Endothelial cell (in vitro differentiated cells): ENCODE measurements at regions not wholly inside any gene's neighbourhood (a gene's known extent, or its start where the extent isn't known, plus 50 kb on each side); places are given as distances from the start of the nearest gene placed in this dataset.

ENCODE experiments used
- DNase-seq: peaks from one replicate; pipeline ENCODE4 v3.0.0; 2021; ENCODE audit warnings: low spot score
- H3K27ac Mint-ChIP-seq: one replicate; pipeline ENCODE4 v1.8.0; 2021; ENCODE audit warnings: mixed read lengths, inconsistent platforms; ENCODE audit not compliant: unreplicated experiment
- H3K27me3 Mint-ChIP-seq: one replicate; pipeline ENCODE4 v1.8.0; 2021; ENCODE audit warnings: mild to moderate bottlenecking, moderate library complexity, mixed read lengths, inconsistent platforms; ENCODE audit not compliant: unreplicated experiment
- H3K36me3 Mint-ChIP-seq: one replicate; pipeline ENCODE4 v1.8.0; 2021; ENCODE audit warnings: mild to moderate bottlenecking, low read depth, mixed read lengths, inconsistent platforms; ENCODE audit not compliant: unreplicated experiment
- H3K4me1 Mint-ChIP-seq: one replicate; pipeline ENCODE4 v1.8.0; 2021; ENCODE audit warnings: mild to moderate bottlenecking, mixed read lengths, inconsistent platforms; ENCODE audit not compliant: unreplicated experiment
- H3K4me3 Mint-ChIP-seq: one replicate; pipeline ENCODE4 v1.8.0; 2021; ENCODE audit warnings: mild to moderate bottlenecking, mixed read lengths, inconsistent platforms; ENCODE audit not compliant: unreplicated experiment
- H3K9me3 Mint-ChIP-seq: one replicate; pipeline ENCODE4 v1.8.0; 2021; ENCODE audit warnings: mixed read lengths, inconsistent platforms; ENCODE audit not compliant: unreplicated experiment
- TF ChIP-seq, protein P1 (sequence below): fragments of 200-600 bp; sonication (generic); IDR thresholded peaks from one replicate; pipeline ENCODE4 v1.5.0; 2021; ENCODE audit warnings: antibody characterized with exemption; ENCODE audit not compliant: unreplicated experiment

DNA sequence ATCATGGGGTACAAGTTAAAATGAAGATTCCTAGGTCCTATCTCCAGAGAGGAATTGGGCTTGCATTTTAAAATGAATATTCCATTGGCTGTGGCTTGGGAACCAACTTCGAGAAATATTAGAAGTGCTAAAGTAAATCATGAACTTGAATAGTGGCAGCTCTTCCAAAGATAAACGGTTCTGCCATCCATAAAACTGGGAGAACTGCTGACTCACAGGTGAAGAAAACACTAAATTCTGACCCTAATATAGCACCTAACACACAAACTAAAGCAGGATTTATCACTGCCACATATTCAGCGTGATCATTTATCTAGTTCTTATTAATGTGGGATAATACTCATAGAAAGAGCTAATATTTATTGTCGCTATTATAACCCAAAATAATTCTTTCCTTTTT is 508.1 kb upstream of the ID4 start:
- no peaks in the 10 kb centered on the region for H3K9me3 Mint-ChIP-seq
- H3K4me1 Mint-ChIP-seq: no peaks in the 10 kb centered on the region
- TF ChIP-seq, protein P1, sequence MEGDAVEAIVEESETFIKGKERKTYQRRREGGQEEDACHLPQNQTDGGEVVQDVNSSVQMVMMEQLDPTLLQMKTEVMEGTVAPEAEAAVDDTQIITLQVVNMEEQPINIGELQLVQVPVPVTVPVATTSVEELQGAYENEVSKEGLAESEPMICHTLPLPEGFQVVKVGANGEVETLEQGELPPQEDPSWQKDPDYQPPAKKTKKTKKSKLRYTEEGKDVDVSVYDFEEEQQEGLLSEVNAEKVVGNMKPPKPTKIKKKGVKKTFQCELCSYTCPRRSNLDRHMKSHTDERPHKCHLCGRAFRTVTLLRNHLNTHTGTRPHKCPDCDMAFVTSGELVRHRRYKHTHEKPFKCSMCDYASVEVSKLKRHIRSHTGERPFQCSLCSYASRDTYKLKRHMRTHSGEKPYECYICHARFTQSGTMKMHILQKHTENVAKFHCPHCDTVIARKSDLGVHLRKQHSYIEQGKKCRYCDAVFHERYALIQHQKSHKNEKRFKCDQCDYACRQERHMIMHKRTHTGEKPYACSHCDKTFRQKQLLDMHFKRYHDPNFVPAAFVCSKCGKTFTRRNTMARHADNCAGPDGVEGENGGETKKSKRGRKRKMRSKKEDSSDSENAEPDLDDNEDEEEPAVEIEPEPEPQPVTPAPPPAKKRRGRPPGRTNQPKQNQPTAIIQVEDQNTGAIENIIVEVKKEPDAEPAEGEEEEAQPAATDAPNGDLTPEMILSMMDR: no peak
- no peak overlapping the region for H3K4me3 Mint-ChIP-seq
- H3K27me3 Mint-ChIP-seq: no peaks in the 10 kb centered on the region
- DNase-seq: no peak
- no peaks in the 10 kb centered on the region for H3K36me3 Mint-ChIP-seq
- H3K27ac Mint-ChIP-seq: no peak overlapping the region

DNA sequence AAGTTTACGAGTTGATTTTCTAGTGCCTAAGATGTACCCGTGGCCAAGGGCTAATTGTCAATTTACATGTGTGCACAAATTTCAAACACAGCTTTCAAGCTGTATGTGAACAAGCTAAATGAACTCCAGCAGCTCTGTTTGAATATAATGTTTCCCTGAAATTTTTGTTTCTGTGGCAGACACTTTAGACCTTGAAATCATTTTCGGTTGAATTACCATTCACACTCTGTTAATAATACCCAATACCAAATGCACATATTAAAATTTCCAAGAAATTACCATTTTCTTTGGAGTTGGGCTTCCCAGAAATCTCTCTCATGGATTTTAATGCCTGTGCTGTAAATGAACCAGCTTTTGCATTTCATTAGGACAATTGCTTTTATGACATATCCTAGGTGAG is 506.1 kb upstream of the ID4 start:
- no peak for DNase-seq
- TF ChIP-seq, protein P1: no peak
- Mint-ChIP-seq H3K4me3 (no peak overlapping the region), H3K27ac (no peak overlapping the region), H3K4me1 (no peaks in the 10 kb centered on the region), H3K27me3 (no peaks in the 10 kb centered on the region), H3K9me3 (no peaks in the 10 kb centered on the region), H3K36me3 (no peaks in the 10 kb centered on the region)

DNA sequence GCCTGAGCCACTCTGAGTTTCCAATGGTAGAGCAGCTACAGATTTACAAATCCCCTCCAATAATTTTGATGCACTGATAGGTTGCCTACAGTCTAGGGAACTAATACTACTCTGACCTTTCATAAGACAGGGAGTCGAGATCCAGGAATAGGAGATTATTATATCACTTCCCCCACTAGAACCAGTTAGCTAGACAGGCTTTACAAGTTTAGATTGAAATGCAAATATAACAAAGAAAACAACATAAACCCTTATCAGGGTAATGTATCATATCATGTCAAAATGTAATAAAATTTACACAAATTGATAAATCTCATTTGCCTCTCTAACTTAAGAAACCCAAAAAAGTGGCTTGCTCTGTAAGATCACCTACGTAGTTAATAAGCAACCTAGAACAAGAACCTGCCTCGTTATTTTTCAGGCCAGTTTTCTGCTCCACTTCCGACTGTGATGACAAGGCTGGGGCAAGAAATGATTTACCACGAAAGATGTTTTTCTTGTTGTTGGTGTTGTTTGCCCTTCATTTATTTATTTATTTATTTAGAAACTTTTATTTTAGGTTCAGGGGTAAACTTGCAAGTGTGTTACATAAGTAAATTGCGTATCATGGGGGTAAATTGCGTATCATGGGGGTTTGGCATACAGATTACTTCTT is 504.2 kb upstream of the ID4 start:
- H3K27me3 Mint-ChIP-seq: no peaks in the 10 kb centered on the region
- TF ChIP-seq, protein P1: no peak
- no peak overlapping the region for H3K27ac Mint-ChIP-seq
- H3K4me3 Mint-ChIP-seq: no peak overlapping the region
- H3K36me3 Mint-ChIP-seq: no peaks in the 10 kb centered on the region
- H3K9me3 Mint-ChIP-seq: no peaks in the 10 kb centered on the region
- no peaks in the 10 kb centered on the region for H3K4me1 Mint-ChIP-seq
- no peak for DNase-seq

DNA sequence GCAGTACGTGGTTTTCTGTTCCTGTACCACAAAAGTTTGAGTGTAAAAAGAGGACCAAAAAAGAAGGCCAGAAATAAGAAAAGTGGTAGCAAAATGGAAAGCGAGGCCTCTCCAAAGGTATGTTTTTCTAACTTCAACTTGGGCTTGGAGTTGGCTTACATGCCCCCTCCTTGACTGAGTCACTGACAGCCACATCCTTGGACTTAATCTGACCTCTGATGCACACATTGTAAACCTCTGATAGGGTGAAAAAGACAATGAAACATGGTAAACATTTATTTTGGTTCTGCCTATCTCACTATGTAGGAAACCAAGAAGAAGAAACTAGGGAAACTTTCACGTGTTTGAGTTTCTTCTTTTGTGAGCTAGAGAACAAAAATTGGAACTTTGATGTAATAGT is 503.2 kb upstream of the ID4 start:
- no peaks in the 10 kb centered on the region for H3K36me3 Mint-ChIP-seq
- no peaks in the 10 kb centered on the region for H3K4me1 Mint-ChIP-seq
- H3K4me3 Mint-ChIP-seq: no peak overlapping the region
- TF ChIP-seq, protein P1: no peak
- no peaks in the 10 kb centered on the region for H3K9me3 Mint-ChIP-seq
- H3K27me3 Mint-ChIP-seq: no peaks in the 10 kb centered on the region
- no peak for DNase-seq
- H3K27ac Mint-ChIP-seq: no peak overlapping the region

DNA sequence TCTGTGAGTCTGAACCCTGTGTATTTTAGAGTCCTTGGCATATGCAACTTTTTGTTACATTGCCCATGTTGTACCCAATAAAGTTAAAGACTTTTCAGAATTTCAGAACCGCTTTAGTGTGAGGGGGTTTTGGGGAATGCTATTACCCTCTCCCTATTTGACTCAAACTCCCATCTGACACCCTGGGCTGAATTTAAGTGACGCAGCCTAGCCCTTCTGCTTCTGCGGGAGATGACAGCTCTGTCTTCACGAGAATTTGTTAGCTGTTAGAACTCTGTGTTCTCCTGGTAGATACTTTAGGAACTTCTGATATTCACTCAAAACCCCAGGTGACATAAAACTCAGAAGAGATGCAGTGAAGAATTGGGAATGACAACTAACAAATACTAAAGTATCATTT is 500.6 kb upstream of the ID4 start:
- Mint-ChIP-seq H3K9me3 (no peaks in the 10 kb centered on the region), H3K4me3 (no peak overlapping the region), H3K4me1 (no peaks in the 10 kb centered on the region), H3K36me3 (no peaks in the 10 kb centered on the region), H3K27me3 (no peaks in the 10 kb centered on the region), H3K27ac (no peak overlapping the region)
- DNase-seq: no peak
- TF ChIP-seq, protein P1: no peak
